Heart left ventricle (tissue), 16 donors: ENCODE measurements at regions not wholly inside any gene's neighbourhood (a gene's known extent, or its start where the extent isn't known, plus 50 kb on each side); places are given as distances from the start of the nearest gene placed in this dataset.

ENCODE experiments used
- ATAC-seq, 4 donors: fragments of 200-7000 bp; cut with Tn5 transposase; one replicate each; pipeline ENCODE4 v1.9.1; 2020 to 2022; ENCODE audit warnings: moderate library complexity in 4 of 4, mild to moderate bottlenecking in 3 of 4, moderate number of reproducible peaks in 1 of 4
- DNase-seq, 5 donors: peaks; one replicate each; pipeline ENCODE4 v3.0.0-alpha.2; 2020
- H3K27ac ChIP-seq, 12 donors: fragments of 200-600 bp; sonication (generic) in 4 of 12; one replicate each; pipeline versions ENCODE4 v1.5.0 to v1.8.0; 2016 to 2022; ENCODE audit warnings: mild to moderate bottlenecking in 2 of 12
- H3K27me3 ChIP-seq, 9 donors: fragments of 200-600 bp; sonication (generic) in 2 of 9; one replicate each; pipeline versions ENCODE4 v1.5.1 to v1.8.0; 2016 to 2022; ENCODE audit warnings: mild to moderate bottlenecking in 3 of 9
- H3K36me3 ChIP-seq, 9 donors: fragments of 200-600 bp; sonication (generic) in 2 of 9; one replicate each; pipeline versions ENCODE4 v1.5.0 to v1.8.0; 2018 to 2022; ENCODE audit warnings: mild to moderate bottlenecking in 2 of 9
- H3K4me1 ChIP-seq, 12 donors: fragments of 200-600 bp; sonication (generic) in 4 of 12; one replicate each; pipeline versions ENCODE4 v1.5.0 to v1.8.0; 2016 to 2022; ENCODE audit warnings: mild to moderate bottlenecking in 3 of 12
- H3K4me3 ChIP-seq, 12 donors: fragments of 200-600 bp; sonication (generic) in 4 of 12; one replicate each; pipeline versions ENCODE4 v1.5.0 to v1.8.0; 2017 to 2022; ENCODE audit warnings: mild to moderate bottlenecking in 9 of 12, moderate library complexity in 4 of 12
- H3K9me3 ChIP-seq, 12 donors: fragments of 200-600 bp; sonication (generic) in 4 of 12; one replicate each; pipeline versions ENCODE4 v1.5.0 to v1.8.0; 2016 to 2022; ENCODE audit warnings: mild to moderate bottlenecking in 1 of 12
- POLR2A ChIP-seq, 2 donors: fragments of 450-650 bp; IDR thresholded peaks; one replicate each; pipeline ENCODE4 v1.6.1; 2017; ENCODE audit warnings: antibody characterized with exemption in 2 of 2, mild to moderate bottlenecking in 2 of 2, moderate library complexity in 2 of 2
- WGBS, 4 donors: extraction: QIAGEN DNeasy Blood & Tissue Kit in 2 of 4; methylation state at CpG; one replicate each; pipeline versions ENCODE4 v1.1.5 to v1.1.7; 2013 to 2018; 5-methylcytosine and 5-hydroxymethylcytosine counted together
- intact Hi-C, 10 donors: fragments of 100-400 bp; cut with DNase I; formaldehyde crosslinking; loops; one replicate each; pipeline versions ENCODE4 v1.11.1 to v1.14.2; 2022
- TF ChIP-seq, protein P1 (sequence below), 12 donors: fragments of 200-600 bp; sonication (generic) in 4 of 12; IDR thresholded peaks; one replicate each; pipeline versions ENCODE4 v1.5.0 to v1.8.0; 2018 to 2022; ENCODE audit warnings: antibody characterized with exemption in 12 of 12, mild to moderate bottlenecking in 5 of 12
- donor health status: ischemic (EF 13 %, LVEDD 7.1; RV severe dilation, severe dysfunction).
- donor health status: healthy with polysubstance abuse.
- donor health status: DM: no; HTN: yes; CAD: no.
- donor health status: DM: no; HTN: no; CAD: no.
- donor health status: ischemic (EF 25% LVEDD 6.9; RV normal size, moderate dysfunction).
- donor health status: ischemic (EF 25% LVEDD 5.7; RV mildly dilated, moderate dysfunction).
- donor health status: healthy.
- donor health status: DM: yes; HTN: yes; CAD: no.
- donor health status: ischemic (EF 35%, LVEDD 5.7; RV mildly dilated, moderate dysfunction).
- donor health status: nonischemic (EF 11% LVEDD 7.7; RV severe dilation, severe dysfunction).
- donor health status: DM: yes; HTN: yes; CAD: no.
- donor health status: PGD.
- donor health status: ischemic (EF 29% LVEDD 5.4; RV normal size, mild dysfunction).
- donor health status: nonischemic (EF 23%, LVEDD 6.1; RV moderate dilation, normal function).

DNA sequence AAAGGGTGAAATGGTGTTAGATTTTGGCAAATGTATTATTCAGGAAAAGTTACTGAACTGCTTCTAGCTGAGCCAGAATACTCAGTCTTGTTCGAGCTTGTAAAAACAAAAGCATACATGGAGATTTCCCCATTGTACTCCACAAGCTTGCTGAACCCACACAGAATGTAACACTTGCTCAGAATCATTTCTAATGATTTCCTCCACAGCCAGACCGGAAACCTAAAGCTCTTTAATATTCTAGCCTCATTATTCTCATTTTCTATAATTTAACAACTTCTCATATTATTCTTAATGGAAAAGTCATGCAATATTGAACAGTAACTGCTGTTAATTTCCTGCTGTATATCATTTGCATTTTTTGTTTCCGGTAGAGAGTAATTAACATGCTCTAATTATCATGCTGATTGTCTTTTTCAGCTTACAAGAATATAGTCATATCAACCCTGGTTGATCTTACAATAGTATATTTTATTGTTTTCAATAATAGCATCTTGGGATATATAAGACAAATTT lies 1387.5 kb upstream of the EYS start:
- Histone ChIP-seq H3K4me1 (no peaks in the 10 kb centered on the region), H3K36me3 (no peaks in the 10 kb centered on the region), H3K4me3 (no peak overlapping the region), H3K27me3 (no peaks in the 10 kb centered on the region), H3K27ac (no peak overlapping the region), H3K9me3 (peaks cover 0 to 5% (median 0%) of the 10 kb centered on the region in 12 donors)
- DNase-seq: no peak
- WGBS, 4 donors: 50 to 79% (median 58%) methylated on average over 3 of the region's 3 CpGs
- no peak for ATAC-seq
- intact Hi-C loops: no loop called here
- TF ChIP-seq POLR2A (IDR thresholded peaks at IDR 0.05): no peak
- TF ChIP-seq, protein P1, sequence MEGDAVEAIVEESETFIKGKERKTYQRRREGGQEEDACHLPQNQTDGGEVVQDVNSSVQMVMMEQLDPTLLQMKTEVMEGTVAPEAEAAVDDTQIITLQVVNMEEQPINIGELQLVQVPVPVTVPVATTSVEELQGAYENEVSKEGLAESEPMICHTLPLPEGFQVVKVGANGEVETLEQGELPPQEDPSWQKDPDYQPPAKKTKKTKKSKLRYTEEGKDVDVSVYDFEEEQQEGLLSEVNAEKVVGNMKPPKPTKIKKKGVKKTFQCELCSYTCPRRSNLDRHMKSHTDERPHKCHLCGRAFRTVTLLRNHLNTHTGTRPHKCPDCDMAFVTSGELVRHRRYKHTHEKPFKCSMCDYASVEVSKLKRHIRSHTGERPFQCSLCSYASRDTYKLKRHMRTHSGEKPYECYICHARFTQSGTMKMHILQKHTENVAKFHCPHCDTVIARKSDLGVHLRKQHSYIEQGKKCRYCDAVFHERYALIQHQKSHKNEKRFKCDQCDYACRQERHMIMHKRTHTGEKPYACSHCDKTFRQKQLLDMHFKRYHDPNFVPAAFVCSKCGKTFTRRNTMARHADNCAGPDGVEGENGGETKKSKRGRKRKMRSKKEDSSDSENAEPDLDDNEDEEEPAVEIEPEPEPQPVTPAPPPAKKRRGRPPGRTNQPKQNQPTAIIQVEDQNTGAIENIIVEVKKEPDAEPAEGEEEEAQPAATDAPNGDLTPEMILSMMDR (IDR thresholded peaks at IDR 0.05): no peak

DNA sequence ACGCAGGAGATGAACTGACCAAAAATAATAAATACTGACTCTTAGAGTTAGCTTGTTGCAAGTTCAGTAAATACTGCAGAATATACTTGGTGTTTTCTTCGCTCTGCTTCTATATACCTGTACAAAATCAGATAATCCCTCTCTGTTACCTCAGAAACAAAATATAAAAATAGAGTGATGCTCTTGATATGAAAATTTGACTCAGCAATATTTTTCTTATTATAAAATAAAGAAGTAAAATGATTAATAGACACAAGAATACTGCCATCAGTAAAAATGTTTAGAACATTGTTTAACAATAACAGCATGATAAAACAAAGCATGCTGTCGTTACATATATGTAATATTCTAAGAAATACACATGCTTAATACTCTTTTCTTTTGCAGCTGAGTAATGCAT lies 1366.9 kb upstream of the EYS start:
- WGBS, 4 donors: 66 to 81% (median 69%) methylated on average over 3 of the region's 3 CpGs
- no peaks in the 10 kb centered on the region for H3K27me3 ChIP-seq
- no peak for ATAC-seq

DNA sequence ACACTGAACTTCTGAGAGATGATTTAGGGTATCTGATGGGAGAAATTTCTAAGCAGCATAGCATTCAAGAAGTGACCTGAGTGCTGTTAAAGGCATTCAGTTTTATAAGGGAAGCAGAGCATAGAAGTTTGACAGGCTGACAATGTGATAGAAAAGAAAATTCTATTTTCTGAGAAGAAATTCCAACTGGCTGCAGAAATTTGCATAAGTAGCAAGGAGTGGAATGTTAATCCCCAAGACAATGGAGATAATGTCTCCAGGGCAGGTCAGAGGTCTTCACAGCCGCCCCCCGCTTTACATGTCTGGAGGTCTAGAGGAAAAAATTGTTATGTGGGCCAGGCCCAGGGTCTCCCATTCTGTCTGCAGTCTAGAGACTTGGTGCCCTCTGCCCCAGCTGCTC lies 1361.8 kb upstream of the EYS start:
- no peaks in the 10 kb centered on the region for H3K4me1 ChIP-seq

More for the DNA sequence above, 1366.9 kb upstream of the EYS start:
- Histone ChIP-seq H3K9me3 (no peaks in the 10 kb centered on the region), H3K4me1 (no peaks in the 10 kb centered on the region), H3K27ac (no peak overlapping the region), H3K36me3 (no peaks in the 10 kb centered on the region), H3K4me3 (no peak overlapping the region)
- no peak for DNase-seq
- TF ChIP-seq, protein P1 (IDR thresholded peaks at IDR 0.05): no peak
- no peak for TF ChIP-seq POLR2A (IDR thresholded peaks at IDR 0.05)
- intact Hi-C loops: no loop called here

DNA sequence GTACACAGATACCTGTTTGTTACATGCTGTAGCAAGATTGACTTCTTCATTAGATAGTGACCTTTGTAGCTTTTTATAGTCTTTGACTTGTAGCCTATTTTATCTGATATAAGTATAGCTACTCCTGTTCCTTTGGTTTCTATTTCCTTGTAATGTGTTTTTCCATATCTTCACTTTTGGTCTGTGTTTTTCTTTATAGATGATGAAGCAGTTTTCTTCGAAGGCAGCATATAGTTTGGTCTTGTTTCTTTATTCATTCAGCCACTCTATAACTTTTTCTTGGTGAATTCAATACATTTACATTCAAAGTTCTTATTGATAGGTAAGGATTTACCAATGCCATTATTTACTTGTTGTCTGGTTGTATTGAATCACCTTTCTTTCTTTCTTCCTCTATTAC lies 1357.3 kb upstream of the EYS start:
- no peaks in the 10 kb centered on the region for H3K36me3 ChIP-seq
- no peaks in the 10 kb centered on the region for H3K4me1 ChIP-seq
- peaks cover 0 to 10% (median 0%) of the 10 kb centered on the region in 12 donors for H3K9me3 ChIP-seq
- H3K27me3 ChIP-seq: no peaks in the 10 kb centered on the region
- H3K4me3 ChIP-seq: no peak overlapping the region
- TF ChIP-seq POLR2A (IDR thresholded peaks at IDR 0.05): no peak
- TF ChIP-seq, protein P1 (IDR thresholded peaks at IDR 0.05): no peak
- H3K27ac ChIP-seq: no peak overlapping the region
- intact Hi-C loops: no loop called here
- ATAC-seq: no peak
- DNase-seq: no peak
- 76 to 85% (median 80%) methylated on average over 1 of the region's 1 CpG for WGBS, 4 donors

More for the DNA sequence above, 1361.8 kb upstream of the EYS start:
- DNase-seq (no peak), ATAC-seq (no peak)
- Histone ChIP-seq H3K27me3 (no peaks in the 10 kb centered on the region), H3K36me3 (no peaks in the 10 kb centered on the region), H3K4me3 (no peak overlapping the region), H3K9me3 (peaks cover 0 to 6% (median 0%) of the 10 kb centered on the region in 12 donors), H3K27ac (no peak overlapping the region)
- 85 to 92% (median 89%) methylated on average over 2 of the region's 2 CpGs for WGBS, 4 donors
- intact Hi-C loops: no loop called here
- TF ChIP-seq POLR2A (IDR thresholded peaks at IDR 0.05): no peak
- TF ChIP-seq, protein P1 (IDR thresholded peaks at IDR 0.05): no peak
